ENCODE measurements at regions not wholly inside any gene's neighbourhood (a gene's known extent, or its start where the extent isn't known, plus 50 kb on each side); places are given as distances from the start of the nearest gene placed in this dataset.

- TF ChIP-seq MLX (CRISPR knock-in tag; IDR thresholded peaks at IDR 0.05), result no peak
- no peak for TF ChIP-seq CTCF (IDR thresholded peaks at IDR 0.05)
Observed at GRCh38 chr4:91914176-91914804, 389.5 kb upstream of the GRID2 start.
